ENCODE measurements at regions not wholly inside any gene's neighbourhood (a gene's known extent, or its start where the extent isn't known, plus 50 kb on each side); places are given as distances from the start of the nearest gene placed in this dataset.

DNA sequence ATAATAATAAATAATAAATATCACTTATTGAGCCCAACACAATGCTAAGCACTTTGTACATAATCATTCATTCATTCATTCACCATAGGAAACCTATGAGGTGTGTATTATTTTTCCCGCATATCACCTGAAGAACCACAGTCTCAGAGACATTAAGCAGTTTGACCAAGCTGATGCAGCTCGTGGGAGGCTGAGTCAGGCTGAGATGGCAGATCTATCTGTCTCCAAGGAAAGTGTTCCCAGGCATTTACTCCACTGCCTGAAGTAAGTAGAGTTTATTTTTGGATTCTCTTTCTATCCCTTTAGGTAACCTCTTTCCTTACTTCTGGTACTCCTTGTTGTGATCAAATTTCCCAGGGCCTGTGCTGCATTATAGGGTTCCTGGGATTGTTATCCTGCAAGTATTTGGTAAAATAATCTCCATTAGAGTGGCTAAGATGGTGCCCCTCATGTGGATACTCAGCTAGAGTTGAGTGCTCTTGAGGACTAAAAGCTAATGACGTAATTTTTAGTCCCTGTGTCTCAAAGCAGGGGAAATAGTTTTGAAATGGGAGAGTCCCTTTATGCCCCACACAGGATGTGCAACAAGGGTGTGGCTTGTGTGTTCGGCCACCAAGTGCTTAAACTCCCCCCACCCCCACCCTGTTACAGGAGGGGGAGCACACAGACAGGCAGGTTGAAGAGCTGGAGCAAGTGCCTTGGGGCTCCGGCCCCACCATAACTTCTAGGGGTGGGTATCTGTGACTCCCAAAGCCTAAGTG is 467.0 kb downstream of the STIM2 start:
- intact Hi-C loops (cut with micrococcal nuclease): no loop called here
- H3K4me3 ChIP-seq: no peak overlapping the region
- DNase-seq: no peak
- H3K27ac ChIP-seq (replicated peaks): no peak overlapping the region
- no peaks in the 10 kb centered on the region for H3K4me1 ChIP-seq
- no peaks in the 10 kb centered on the region for H3K9me3 ChIP-seq (replicated peaks)
- TF ChIP-seq, protein P1, sequence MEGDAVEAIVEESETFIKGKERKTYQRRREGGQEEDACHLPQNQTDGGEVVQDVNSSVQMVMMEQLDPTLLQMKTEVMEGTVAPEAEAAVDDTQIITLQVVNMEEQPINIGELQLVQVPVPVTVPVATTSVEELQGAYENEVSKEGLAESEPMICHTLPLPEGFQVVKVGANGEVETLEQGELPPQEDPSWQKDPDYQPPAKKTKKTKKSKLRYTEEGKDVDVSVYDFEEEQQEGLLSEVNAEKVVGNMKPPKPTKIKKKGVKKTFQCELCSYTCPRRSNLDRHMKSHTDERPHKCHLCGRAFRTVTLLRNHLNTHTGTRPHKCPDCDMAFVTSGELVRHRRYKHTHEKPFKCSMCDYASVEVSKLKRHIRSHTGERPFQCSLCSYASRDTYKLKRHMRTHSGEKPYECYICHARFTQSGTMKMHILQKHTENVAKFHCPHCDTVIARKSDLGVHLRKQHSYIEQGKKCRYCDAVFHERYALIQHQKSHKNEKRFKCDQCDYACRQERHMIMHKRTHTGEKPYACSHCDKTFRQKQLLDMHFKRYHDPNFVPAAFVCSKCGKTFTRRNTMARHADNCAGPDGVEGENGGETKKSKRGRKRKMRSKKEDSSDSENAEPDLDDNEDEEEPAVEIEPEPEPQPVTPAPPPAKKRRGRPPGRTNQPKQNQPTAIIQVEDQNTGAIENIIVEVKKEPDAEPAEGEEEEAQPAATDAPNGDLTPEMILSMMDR (IDR thresholded peaks at IDR 0.05; ENCODE audit: borderline replicate concordance): no peak
- H3K36me3 ChIP-seq: no peaks in the 10 kb centered on the region
- H3K27me3 ChIP-seq (ENCODE audit: low read depth): no peaks in the 10 kb centered on the region

DNA sequence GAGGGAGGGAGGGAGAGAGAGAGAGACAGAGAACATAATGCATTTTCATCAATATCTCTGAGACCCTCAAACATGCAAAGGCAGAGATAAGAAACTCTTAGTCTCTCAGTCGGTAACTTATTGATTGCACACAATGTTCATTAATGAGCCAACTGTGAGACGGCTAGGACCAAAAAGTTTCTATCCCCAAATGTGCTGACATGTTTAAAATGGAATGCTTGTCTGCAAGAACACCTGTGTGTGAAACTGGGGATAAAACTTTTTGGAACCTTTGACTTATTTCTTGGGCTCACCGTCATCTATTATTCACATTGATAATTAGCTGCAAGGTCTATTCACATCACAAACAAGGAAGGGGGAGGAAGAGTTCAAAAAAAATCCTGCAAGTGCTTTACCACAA is 477.9 kb downstream of the STIM2 start:
- Histone ChIP-seq H3K27ac (replicated peaks) (no peak overlapping the region), H3K9me3 (replicated peaks) (peaks cover 8% of the 10 kb centered on the region), H3K4me3 (no peak overlapping the region), H3K36me3 (no peaks in the 10 kb centered on the region), H3K4me1 (no peaks in the 10 kb centered on the region), H3K27me3 (ENCODE audit: low read depth) (no peaks in the 10 kb centered on the region)
- DNase-seq: no peak
- TF ChIP-seq, protein P1 (IDR thresholded peaks at IDR 0.05; ENCODE audit: borderline replicate concordance): no peak
- intact Hi-C loops (cut with micrococcal nuclease): no loop called here

DNA sequence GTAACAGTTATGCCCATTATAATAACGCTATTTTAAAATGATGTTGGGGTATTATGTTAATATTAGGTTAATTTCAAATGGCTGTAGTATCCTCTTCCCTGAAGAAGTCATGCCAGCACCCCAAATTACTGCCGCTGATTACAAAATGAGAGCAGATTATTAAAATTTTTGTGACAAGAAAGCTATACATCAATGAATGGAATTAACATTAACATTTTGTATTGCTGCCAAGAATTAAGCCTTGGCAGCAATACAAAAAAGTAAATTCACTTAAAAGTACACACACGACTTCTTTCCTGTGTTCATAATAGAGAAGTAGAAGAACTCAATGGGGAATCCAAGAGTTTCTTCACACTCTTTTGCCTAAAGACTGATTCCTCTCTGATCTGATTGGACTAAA is 482.8 kb downstream of the STIM2 start:
- intact Hi-C loops (cut with micrococcal nuclease): no loop called here
- no peaks in the 10 kb centered on the region for H3K36me3 ChIP-seq
- no peak overlapping the region for H3K4me3 ChIP-seq
- DNase-seq: no peak
- no peaks in the 10 kb centered on the region for H3K27me3 ChIP-seq (ENCODE audit: low read depth)
- TF ChIP-seq, protein P1 (IDR thresholded peaks at IDR 0.05; ENCODE audit: borderline replicate concordance): no peak
- no peak overlapping the region for H3K27ac ChIP-seq (replicated peaks)
- H3K4me1 ChIP-seq: no peaks in the 10 kb centered on the region
- no peaks in the 10 kb centered on the region for H3K9me3 ChIP-seq (replicated peaks)

DNA sequence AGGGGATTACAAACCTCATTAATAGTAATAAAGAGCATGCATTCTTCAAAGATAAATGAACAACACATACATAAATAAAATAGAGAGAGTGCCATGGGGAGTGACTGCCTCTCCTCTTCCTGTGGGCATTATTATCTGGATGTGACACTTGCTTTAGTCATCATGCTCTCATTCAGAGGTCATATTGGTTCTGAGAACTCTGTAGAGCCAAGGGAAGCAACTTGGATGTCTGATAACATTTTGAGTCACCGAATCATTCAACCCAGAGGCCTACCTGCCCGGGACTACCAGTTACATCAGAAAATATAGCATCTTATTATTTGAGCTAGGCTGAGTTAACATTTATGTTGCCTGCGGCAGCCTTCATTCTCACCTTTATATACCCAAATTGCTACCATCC is 489.5 kb downstream of the STIM2 start:
- intact Hi-C loops (cut with micrococcal nuclease): no loop called here
- Histone ChIP-seq H3K27me3 (ENCODE audit: low read depth) (no peaks in the 10 kb centered on the region), H3K9me3 (replicated peaks) (peaks cover 13% of the 10 kb centered on the region), H3K4me3 (no peak overlapping the region), H3K4me1 (no peaks in the 10 kb centered on the region), H3K36me3 (no peaks in the 10 kb centered on the region), H3K27ac (replicated peaks) (no peak overlapping the region)
- TF ChIP-seq, protein P1 (IDR thresholded peaks at IDR 0.05; ENCODE audit: borderline replicate concordance): no peak
- no peak for DNase-seq

DNA sequence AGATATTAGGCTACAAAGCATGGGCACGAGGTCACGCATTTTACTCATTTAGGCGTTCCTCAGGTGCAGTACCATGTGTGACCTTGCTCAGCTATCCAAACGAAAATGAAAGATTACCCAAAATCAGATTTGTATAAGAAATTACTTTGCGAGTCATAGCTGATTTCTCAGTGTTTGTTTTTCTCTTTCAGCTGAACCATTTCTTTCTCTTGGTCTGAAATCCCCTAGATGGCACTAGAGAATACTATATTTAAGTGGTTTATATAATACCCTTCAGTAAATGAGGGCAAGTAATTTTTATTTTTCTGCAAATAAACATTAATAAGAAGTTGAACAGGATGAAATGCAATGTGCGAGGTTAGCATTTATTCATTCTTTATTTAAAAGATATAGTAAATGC is 496.6 kb downstream of the STIM2 start:
- TF ChIP-seq, protein P1 (IDR thresholded peaks at IDR 0.05; ENCODE audit: borderline replicate concordance): peak; percentile 44

More for the DNA sequence above, 496.6 kb downstream of the STIM2 start:
- peaks cover 13% of the 10 kb centered on the region for H3K9me3 ChIP-seq (replicated peaks)
- intact Hi-C loops (cut with micrococcal nuclease): no loop called here
- no peaks in the 10 kb centered on the region for H3K4me1 ChIP-seq
- H3K27me3 ChIP-seq (ENCODE audit: low read depth): no peaks in the 10 kb centered on the region
- no peaks in the 10 kb centered on the region for H3K36me3 ChIP-seq
- no peak for DNase-seq
- no peak overlapping the region for H3K4me3 ChIP-seq
- H3K27ac ChIP-seq (replicated peaks): no peak overlapping the region
